ENCODE measurements at regions not wholly inside any gene's neighbourhood (a gene's known extent, or its start where the extent isn't known, plus 50 kb on each side); places are given as distances from the start of the nearest gene placed in this dataset.

DNA sequence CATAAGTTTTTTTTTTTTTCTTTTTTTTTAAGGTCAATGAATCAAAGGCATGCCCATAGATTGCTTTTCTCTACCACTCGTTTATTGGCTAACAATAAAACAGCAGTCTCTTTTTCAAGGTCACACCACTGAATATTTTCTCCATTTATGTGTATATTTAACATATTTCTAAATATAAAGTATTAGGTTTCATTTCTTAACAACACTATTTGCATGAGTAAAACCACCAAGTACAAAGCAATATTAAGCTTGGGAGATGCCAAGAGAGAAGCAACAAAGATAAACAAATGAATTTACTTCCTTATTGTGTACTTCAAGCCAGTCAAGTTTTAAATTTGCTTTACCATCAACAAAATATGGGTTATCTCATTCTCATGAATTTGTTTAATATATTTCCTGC lies 708.9 kb upstream of the CCDC179 start:
- no peaks in the 10 kb centered on the region; the same call in 1 of the 2 replicates for H3K9me3 ChIP-seq (replicated peaks)
- no peak overlapping the region for H3K4me3 ChIP-seq
- no peaks in the 10 kb centered on the region for H3K36me3 ChIP-seq
- H3K4me1 ChIP-seq = no peaks in the 10 kb centered on the region
- H3K27me3 ChIP-seq = no peaks in the 10 kb centered on the region
- no peak overlapping the region for H3K27ac ChIP-seq
- DNase-seq = no peak

- Histone ChIP-seq H3K4me3 (no peak overlapping the region), H3K9me3 (replicated peaks) (no peaks in the 10 kb centered on the region; the same call in 1 of the 2 replicates), H3K36me3 (no peaks in the 10 kb centered on the region), H3K27ac (no peak overlapping the region), H3K4me1 (no peaks in the 10 kb centered on the region), H3K27me3 (no peaks in the 10 kb centered on the region)
- DNase-seq = no peak
Measured at GRCh38 chr11:23569547-23569946, 709.3 kb upstream of the CCDC179 start.

DNA sequence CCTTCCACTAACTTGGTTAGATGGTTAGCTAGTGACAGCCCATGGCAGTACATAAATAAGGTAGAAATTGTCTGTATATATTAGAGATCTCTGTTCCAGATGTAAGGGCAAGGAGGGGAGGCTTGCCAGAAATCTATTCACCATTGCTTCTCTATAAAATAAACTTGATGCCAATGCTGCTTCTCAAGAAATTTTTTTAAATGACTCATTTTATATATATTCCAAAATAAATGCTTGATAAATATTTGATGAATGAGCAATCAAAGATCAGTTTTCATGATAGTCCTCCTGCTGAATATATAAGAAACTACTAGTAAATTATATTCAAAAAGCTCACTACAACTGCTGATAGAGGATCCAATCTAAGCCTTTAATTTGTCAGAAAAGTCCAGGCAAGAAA lies 710.6 kb upstream of the CCDC179 start:
- no peak overlapping the region for H3K27ac ChIP-seq
- no peaks in the 10 kb centered on the region for H3K9me3 ChIP-seq (replicated peaks)
- H3K36me3 ChIP-seq = no peaks in the 10 kb centered on the region
- H3K4me3 ChIP-seq = no peak overlapping the region
- no peaks in the 10 kb centered on the region for H3K4me1 ChIP-seq
- DNase-seq = no peak
- H3K27me3 ChIP-seq = no peaks in the 10 kb centered on the region

- Histone ChIP-seq H3K4me3 (no peak overlapping the region), H3K4me1 (no peaks in the 10 kb centered on the region), H3K27me3 (no peaks in the 10 kb centered on the region), H3K27ac (no peak overlapping the region), H3K36me3 (no peaks in the 10 kb centered on the region), H3K9me3 (replicated peaks) (no peaks in the 10 kb centered on the region)
- no peak for DNase-seq
Measured at GRCh38 chr11:23573429-23573828, 713.2 kb upstream of the CCDC179 start.

- Histone ChIP-seq H3K27ac (no peak overlapping the region), H3K4me3 (no peak overlapping the region), H3K4me1 (no peaks in the 10 kb centered on the region), H3K27me3 (no peaks in the 10 kb centered on the region), H3K36me3 (no peaks in the 10 kb centered on the region), H3K9me3 (replicated peaks) (no peaks in the 10 kb centered on the region)
- no peak for DNase-seq
Measured at GRCh38 chr11:23574149-23574548, 713.9 kb upstream of the CCDC179 start.

DNA sequence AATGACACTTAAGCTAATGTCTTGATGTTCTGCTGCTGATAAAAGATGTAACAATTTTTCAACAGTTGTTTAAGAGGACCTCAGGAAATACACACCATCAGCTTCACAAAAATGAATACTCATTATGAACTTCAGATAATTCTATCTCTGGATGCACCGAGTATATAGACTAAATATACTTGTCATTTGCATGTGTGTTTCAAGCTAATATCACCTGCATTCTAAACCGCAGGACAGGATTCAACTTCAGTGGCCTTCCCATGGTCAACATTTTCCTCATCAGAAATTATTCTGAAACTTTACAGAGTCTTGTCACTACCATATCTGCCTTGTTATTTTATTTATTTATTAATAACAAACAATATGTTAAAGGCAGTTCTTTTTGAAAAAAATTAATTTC lies 717.0 kb upstream of the CCDC179 start:
- no peaks in the 10 kb centered on the region for H3K27me3 ChIP-seq
- H3K4me1 ChIP-seq = no peaks in the 10 kb centered on the region
- no peak overlapping the region for H3K27ac ChIP-seq
- no peak overlapping the region for H3K4me3 ChIP-seq
- no peaks in the 10 kb centered on the region for H3K9me3 ChIP-seq (replicated peaks)
- no peak for DNase-seq
- H3K36me3 ChIP-seq = no peaks in the 10 kb centered on the region

- no peaks in the 10 kb centered on the region for H3K4me1 ChIP-seq
- H3K36me3 ChIP-seq = no peaks in the 10 kb centered on the region
- no peak for DNase-seq
- no peaks in the 10 kb centered on the region for H3K27me3 ChIP-seq
- no peaks in the 10 kb centered on the region for H3K9me3 ChIP-seq (replicated peaks)
- H3K4me3 ChIP-seq = no peak overlapping the region
- H3K27ac ChIP-seq = no peak overlapping the region
Measured at GRCh38 chr11:23585416-23586104, 725.3 kb upstream of the CCDC179 start.

DNA sequence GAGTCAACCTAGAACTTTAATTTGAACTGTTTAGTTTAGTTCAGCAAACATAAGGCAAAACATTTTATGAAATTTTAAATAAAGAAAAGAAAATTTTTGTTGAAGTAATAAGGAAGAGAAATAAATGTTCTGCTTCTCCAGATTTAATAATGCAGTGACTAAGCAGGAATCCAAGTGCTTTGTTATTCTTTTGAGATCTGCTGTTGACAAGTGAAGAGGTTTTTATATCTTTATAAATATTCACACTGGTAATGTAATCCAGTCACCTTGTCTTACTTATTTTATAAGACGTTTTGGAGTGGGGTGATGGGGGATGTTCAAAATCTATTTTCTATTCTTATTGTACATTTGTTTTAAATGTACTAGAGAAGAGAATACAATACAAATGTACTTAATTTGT lies 725.9 kb upstream of the CCDC179 start:
- Histone ChIP-seq H3K27me3 (no peaks in the 10 kb centered on the region), H3K9me3 (replicated peaks) (no peaks in the 10 kb centered on the region), H3K36me3 (no peaks in the 10 kb centered on the region), H3K4me3 (no peak overlapping the region), H3K4me1 (no peaks in the 10 kb centered on the region), H3K27ac (no peak overlapping the region)
- no peak for DNase-seq

DNA sequence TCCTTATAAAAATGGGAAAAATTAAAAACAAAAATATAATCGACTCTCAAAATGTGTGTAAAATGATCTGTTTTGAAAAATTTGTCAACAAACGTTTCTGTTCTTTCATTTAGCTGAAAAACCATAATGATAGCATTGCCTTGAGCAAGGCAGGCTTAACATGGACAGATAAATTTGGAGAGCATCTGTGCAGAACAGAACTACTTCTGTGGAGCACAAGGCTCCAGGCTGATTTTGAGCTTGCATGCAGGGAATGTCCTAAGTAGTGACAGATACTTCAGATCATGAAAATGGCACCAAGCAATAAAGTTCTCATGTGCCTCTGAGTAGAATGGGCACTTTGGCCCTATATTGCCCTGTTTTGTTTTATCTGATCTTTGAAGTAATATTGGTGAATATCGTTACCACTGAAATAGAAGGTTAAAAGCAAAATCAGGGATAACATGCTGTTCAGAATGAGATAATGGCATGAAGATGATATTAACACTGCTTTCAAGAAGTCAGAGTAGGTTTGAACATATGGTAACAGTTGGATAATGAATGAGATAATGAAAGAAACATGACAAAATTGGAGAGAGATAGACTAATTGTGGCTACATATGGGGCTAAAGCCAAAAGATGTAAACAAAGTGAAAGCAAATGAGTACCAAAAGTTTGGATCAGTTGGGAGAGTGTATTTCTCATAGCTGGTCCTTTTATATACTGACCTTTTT lies 730.5 kb upstream of the CCDC179 start:
- no peak for DNase-seq
- Histone ChIP-seq H3K4me1 (no peaks in the 10 kb centered on the region), H3K27me3 (no peaks in the 10 kb centered on the region; the same call in 1 of the 2 replicates), H3K4me3 (no peak overlapping the region), H3K27ac (no peak overlapping the region), H3K36me3 (no peaks in the 10 kb centered on the region), H3K9me3 (replicated peaks) (no peaks in the 10 kb centered on the region)

DNA sequence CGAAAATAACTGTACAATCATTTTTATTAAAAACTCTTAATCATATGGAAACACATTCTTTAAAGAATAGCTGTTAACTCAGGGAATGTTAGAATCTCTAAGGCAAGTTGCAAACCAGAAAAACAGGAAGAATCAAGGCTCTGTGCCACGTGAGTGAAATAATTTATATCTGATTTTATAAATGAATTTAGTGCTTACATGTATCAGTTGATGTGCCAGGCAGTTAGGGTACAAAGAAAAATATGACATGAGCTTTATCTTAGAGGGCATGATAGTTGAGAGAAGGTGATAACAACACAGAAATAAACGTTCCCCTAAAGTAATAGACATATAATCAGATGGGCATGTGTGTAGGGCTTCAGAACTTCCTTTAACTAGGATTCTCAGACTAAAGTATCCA lies 734.5 kb upstream of the CCDC179 start:
- Histone ChIP-seq H3K27me3 (peaks cover 4% of the 10 kb centered on the region; the same call in 1 of the 2 replicates), H3K4me1 (no peaks in the 10 kb centered on the region), H3K4me3 (no peak overlapping the region), H3K27ac (no peak overlapping the region), H3K9me3 (replicated peaks) (no peaks in the 10 kb centered on the region), H3K36me3 (no peaks in the 10 kb centered on the region)
- no peak for DNase-seq

GRCh38 chr11:23604966-23605365 lies 744.7 kb upstream of the CCDC179 start:
- Histone ChIP-seq H3K9me3 (replicated peaks) (no peaks in the 10 kb centered on the region), H3K4me1 (no peaks in the 10 kb centered on the region), H3K4me3 (no peak overlapping the region), H3K27ac (no peak overlapping the region), H3K36me3 (no peaks in the 10 kb centered on the region), H3K27me3 (no peaks in the 10 kb centered on the region)
- DNase-seq = no peak

DNA sequence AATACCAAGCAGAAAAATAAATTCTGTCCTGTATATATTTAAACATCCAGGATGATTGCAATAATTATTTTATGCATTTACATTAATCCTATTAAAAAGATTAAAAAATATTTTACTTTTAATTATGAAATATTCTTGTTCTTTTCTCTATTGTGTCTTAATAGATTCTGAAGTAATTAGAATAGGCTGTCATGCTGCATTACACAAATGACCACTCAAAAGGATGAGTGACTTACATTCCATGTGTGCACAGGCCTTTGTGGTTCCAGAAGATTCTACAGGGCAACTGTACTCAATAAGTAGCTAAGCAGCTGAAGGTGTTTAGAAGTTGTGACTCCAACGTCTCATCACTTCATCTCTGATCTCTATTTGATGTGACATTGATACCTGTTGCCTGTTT lies 745.9 kb upstream of the CCDC179 start:
- Histone ChIP-seq H3K27me3 (no peaks in the 10 kb centered on the region), H3K4me1 (no peaks in the 10 kb centered on the region), H3K27ac (no peak overlapping the region), H3K9me3 (replicated peaks) (no peaks in the 10 kb centered on the region), H3K4me3 (no peak overlapping the region), H3K36me3 (no peaks in the 10 kb centered on the region)
- no peak for DNase-seq

DNA sequence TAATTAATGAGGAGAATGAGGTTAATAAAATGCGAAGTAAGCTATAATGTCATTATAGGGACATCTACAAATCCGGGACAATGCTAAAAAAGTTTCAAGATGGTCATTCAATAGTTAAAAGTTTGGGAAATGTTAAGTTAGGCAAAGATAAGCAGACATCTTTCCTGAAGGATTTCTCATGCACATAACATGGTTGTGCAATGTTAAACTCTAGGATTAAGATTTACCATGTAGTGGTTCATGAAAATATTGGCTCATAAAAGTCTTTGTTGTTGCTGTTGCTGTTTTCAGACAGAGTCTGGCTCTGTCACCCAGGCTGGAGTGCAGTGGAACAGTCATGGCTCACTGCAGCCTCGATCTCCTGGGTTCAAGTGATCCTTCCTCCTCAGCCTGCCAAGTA lies 751.5 kb upstream of the CCDC179 start:
- H3K9me3 ChIP-seq (replicated peaks) = no peaks in the 10 kb centered on the region
- no peak for DNase-seq
- no peak overlapping the region for H3K27ac ChIP-seq
- H3K36me3 ChIP-seq = no peaks in the 10 kb centered on the region
- H3K27me3 ChIP-seq = no peaks in the 10 kb centered on the region
- H3K4me3 ChIP-seq = no peak overlapping the region
- H3K4me1 ChIP-seq = no peaks in the 10 kb centered on the region

DNA sequence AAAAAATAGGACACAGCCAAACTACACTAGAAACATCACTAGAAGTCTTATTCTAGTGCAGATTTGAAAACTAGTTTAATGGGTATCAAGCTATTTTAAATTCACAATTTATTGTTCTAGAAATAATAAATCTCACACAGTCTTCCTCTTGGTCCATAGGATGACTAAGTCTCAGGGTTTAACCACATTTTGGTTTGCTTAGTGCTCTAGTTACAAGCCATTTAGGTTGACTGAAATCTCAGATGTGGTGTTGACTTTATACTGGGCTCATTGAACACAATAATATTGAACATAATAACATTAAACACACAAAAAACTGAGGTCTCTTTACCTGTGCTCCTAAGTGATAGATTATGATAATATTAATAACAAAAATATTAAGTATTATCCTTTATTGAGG lies 760.3 kb upstream of the CCDC179 start:
- Histone ChIP-seq H3K27me3 (no peaks in the 10 kb centered on the region), H3K9me3 (replicated peaks) (no peaks in the 10 kb centered on the region), H3K36me3 (no peaks in the 10 kb centered on the region), H3K27ac (no peak overlapping the region), H3K4me1 (no peaks in the 10 kb centered on the region; the same call in 1 of the 2 replicates), H3K4me3 (no peak overlapping the region)
- no peak for DNase-seq

DNA sequence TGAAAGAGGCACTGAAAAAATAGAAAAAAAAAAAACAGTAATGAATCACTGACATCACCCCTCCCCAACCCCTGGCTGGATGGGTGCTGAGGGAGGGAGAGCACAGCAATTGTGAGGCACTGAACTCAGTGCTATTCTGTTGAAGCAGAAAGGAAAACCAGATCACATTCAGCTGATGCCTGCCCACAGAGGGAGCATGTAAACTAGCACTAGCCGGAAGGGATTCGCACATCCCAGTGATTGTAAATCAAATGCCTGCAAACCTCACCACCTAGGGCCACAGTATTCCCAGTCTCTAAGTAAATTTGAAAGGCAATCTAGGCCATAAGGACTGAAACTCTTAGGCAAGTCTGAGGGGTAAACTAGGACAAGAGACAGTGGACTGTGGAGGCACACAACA lies 772.0 kb upstream of the CCDC179 start:
- no peak for DNase-seq
- H3K4me3 ChIP-seq = no peak overlapping the region
- H3K27ac ChIP-seq = no peak overlapping the region

GRCh38 chr11:23644443-23644842 lies 784.2 kb upstream of the CCDC179 start:
- H3K9me3 ChIP-seq (replicated peaks) = no peaks in the 10 kb centered on the region
- H3K27ac ChIP-seq = no peak overlapping the region
- H3K27me3 ChIP-seq = no peaks in the 10 kb centered on the region
- H3K4me1 ChIP-seq = no peaks in the 10 kb centered on the region
- no peak for DNase-seq
- H3K36me3 ChIP-seq = no peaks in the 10 kb centered on the region
- H3K4me3 ChIP-seq = no peak overlapping the region

More for the DNA sequence above, 772.0 kb upstream of the CCDC179 start:
- Histone ChIP-seq H3K36me3 (no peaks in the 10 kb centered on the region), H3K4me1 (no peaks in the 10 kb centered on the region), H3K9me3 (replicated peaks) (no peaks in the 10 kb centered on the region), H3K27me3 (peaks cover 3% of the 10 kb centered on the region; the same call in 1 of the 2 replicates)
